NT2/D1 (cell line): ENCODE measurements at regions not wholly inside any gene's neighbourhood (a gene's known extent, or its start where the extent isn't known, plus 50 kb on each side); places are given as distances from the start of the nearest gene placed in this dataset.

Source experiments
- YY1 ChIP-seq: IDR thresholded peaks from 2 replicates; pipeline ENCODE4 v1.6.1; 2011; ENCODE audit not compliant: insufficient read length, insufficient read depth
- ZNF274 ChIP-seq: IDR thresholded peaks from 2 replicates; pipeline ENCODE4 v1.6.1; 2011; ENCODE audit warnings: mild to moderate bottlenecking, low read depth, low read length

DNA sequence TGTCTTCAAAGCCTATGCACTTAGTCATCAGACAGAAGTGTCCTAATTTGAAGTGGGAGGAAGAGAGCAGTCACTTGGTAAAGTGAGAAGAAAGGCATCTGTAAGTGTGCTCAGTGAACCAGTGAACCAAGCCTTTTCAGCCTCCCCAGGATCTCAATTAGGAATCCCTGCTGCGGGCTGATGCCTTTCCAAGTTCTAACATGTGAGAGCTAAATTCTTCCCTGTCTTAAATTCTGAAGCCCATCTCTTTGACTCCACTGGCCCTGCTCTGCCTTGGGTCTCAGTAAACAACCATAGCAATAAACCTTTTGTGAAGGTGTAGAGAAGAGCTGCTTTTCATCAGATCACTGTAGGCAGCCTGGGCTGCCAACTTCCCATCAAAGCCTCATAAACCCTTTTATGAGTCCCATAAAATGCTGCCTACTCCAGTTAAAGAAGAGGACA lies 701.2 kb upstream of the LCORL start:
- TF ChIP-seq YY1, result no peak
- TF ChIP-seq ZNF274, result no peak
